ENCODE measurements at regions not wholly inside any gene's neighbourhood (a gene's known extent, or its start where the extent isn't known, plus 50 kb on each side); places are given as distances from the start of the nearest gene placed in this dataset.

DNA sequence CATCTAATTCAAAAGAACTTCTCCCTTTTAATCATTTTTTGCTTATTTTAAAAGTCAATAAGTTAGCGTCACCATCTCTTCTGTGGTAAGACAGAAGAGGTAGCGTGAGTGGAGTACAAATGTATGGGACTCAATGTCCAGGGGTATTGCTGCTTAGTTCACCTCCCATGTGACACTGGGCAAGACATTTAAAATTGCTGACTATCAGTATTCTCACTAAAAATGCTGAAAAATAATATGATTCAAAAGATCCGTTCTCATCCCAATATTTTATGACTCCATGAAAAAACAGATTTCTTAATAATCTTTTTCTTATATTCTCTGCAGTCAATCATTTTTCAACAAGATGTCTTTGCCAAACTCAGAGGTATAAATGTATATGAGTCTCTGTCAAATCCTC lies 68.1 kb upstream of the LRRC4C start:
- Histone ChIP-seq H3K4me3 (replicated peaks; ENCODE audit: insufficient read depth, low read length) (no peak overlapping the region), H3K27me3 (ENCODE audit: insufficient read depth, poor library complexity, severe bottlenecking) (no peaks in the 10 kb centered on the region), H3K27ac (replicated peaks) (no peak overlapping the region)
- no peak for TF ChIP-seq GABPA (IDR thresholded peaks at IDR 0.05; ENCODE audit: low read depth)
- TF ChIP-seq POLR2AphosphoS5 (IDR thresholded peaks at IDR 0.05; ENCODE audit: low read depth) = no peak
- TF ChIP-seq, protein P1, sequence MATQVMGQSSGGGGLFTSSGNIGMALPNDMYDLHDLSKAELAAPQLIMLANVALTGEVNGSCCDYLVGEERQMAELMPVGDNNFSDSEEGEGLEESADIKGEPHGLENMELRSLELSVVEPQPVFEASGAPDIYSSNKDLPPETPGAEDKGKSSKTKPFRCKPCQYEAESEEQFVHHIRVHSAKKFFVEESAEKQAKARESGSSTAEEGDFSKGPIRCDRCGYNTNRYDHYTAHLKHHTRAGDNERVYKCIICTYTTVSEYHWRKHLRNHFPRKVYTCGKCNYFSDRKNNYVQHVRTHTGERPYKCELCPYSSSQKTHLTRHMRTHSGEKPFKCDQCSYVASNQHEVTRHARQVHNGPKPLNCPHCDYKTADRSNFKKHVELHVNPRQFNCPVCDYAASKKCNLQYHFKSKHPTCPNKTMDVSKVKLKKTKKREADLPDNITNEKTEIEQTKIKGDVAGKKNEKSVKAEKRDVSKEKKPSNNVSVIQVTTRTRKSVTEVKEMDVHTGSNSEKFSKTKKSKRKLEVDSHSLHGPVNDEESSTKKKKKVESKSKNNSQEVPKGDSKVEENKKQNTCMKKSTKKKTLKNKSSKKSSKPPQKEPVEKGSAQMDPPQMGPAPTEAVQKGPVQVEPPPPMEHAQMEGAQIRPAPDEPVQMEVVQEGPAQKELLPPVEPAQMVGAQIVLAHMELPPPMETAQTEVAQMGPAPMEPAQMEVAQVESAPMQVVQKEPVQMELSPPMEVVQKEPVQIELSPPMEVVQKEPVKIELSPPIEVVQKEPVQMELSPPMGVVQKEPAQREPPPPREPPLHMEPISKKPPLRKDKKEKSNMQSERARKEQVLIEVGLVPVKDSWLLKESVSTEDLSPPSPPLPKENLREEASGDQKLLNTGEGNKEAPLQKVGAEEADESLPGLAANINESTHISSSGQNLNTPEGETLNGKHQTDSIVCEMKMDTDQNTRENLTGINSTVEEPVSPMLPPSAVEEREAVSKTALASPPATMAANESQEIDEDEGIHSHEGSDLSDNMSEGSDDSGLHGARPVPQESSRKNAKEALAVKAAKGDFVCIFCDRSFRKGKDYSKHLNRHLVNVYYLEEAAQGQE (IDR thresholded peaks at IDR 0.05; ENCODE audit: insufficient replicate concordance, low read depth) = no peak
- TF ChIP-seq SPI1 (IDR thresholded peaks at IDR 0.05; ENCODE audit: borderline replicate concordance, low read depth) = no peak
- TF ChIP-seq, protein P2, sequence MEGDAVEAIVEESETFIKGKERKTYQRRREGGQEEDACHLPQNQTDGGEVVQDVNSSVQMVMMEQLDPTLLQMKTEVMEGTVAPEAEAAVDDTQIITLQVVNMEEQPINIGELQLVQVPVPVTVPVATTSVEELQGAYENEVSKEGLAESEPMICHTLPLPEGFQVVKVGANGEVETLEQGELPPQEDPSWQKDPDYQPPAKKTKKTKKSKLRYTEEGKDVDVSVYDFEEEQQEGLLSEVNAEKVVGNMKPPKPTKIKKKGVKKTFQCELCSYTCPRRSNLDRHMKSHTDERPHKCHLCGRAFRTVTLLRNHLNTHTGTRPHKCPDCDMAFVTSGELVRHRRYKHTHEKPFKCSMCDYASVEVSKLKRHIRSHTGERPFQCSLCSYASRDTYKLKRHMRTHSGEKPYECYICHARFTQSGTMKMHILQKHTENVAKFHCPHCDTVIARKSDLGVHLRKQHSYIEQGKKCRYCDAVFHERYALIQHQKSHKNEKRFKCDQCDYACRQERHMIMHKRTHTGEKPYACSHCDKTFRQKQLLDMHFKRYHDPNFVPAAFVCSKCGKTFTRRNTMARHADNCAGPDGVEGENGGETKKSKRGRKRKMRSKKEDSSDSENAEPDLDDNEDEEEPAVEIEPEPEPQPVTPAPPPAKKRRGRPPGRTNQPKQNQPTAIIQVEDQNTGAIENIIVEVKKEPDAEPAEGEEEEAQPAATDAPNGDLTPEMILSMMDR (IDR thresholded peaks at IDR 0.05; ENCODE audit: insufficient read depth, low read length) = no peak
- no peak for DNase-seq (ENCODE audit: low read depth in 1 of 2, low spot score in 1 of 2)

DNA sequence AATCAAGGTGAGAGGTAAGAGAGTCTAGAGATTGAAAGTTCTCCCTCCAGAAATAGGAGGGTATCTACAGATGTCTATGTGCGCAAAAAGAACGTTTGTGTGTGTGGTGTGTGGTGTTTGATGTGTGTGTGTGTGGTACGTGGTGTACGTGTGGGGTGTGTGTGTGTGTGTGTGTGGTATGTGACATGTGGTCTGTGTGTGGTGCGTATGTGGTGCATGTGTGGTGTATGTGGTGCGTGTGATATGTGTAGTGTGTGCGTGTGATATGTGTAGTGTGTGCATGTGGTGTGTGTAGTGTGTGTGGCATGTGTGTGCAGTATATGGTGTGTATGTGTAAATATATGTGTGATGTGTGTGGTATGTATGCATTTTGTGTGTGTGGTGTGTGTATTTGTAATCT lies 73.0 kb upstream of the LRRC4C start:
- DNase-seq (ENCODE audit: low read depth in 1 of 2, low spot score in 1 of 2) = no peak
- H3K4me3 ChIP-seq (replicated peaks; ENCODE audit: insufficient read depth, low read length) = no peak overlapping the region
- H3K27ac ChIP-seq (replicated peaks) = no peak overlapping the region
- H3K27me3 ChIP-seq (ENCODE audit: insufficient read depth, poor library complexity, severe bottlenecking) = no peaks in the 10 kb centered on the region
- TF ChIP-seq POLR2AphosphoS5 (IDR thresholded peaks at IDR 0.05; ENCODE audit: low read depth) (no peak), SPI1 (IDR thresholded peaks at IDR 0.05; ENCODE audit: borderline replicate concordance, low read depth) (no peak), GABPA (IDR thresholded peaks at IDR 0.05; ENCODE audit: low read depth) (no peak)
- TF ChIP-seq, protein P1 (IDR thresholded peaks at IDR 0.05; ENCODE audit: insufficient replicate concordance, low read depth) = no peak
- TF ChIP-seq, protein P2 (IDR thresholded peaks at IDR 0.05; ENCODE audit: insufficient read depth, low read length) = no peak

DNA sequence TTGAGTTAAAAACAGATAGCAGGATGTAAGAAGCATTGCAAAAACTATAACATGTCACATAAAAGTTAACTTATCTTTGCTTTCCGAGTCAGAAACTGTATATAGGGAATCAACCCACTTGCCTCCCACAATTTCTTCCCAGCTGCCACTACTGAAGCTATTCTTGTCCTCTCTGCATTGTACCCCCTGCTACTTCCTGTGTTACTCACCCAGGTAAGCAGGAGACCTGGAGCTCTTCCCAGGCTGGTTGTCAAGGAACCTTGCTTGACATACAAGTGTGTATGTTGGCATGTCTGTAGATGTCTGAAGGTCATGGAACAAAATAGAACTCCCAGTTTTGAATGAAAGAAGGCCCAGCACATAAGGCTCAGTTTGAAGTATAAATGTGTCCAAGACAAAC lies 74.3 kb upstream of the LRRC4C start:
- Histone ChIP-seq H3K27me3 (ENCODE audit: insufficient read depth, poor library complexity, severe bottlenecking) (no peaks in the 10 kb centered on the region), H3K27ac (replicated peaks) (no peak overlapping the region), H3K4me3 (replicated peaks; ENCODE audit: insufficient read depth, low read length) (no peak overlapping the region)
- no peak for DNase-seq (ENCODE audit: low read depth in 1 of 2, low spot score in 1 of 2)
- TF ChIP-seq, protein P1 (IDR thresholded peaks at IDR 0.05; ENCODE audit: insufficient replicate concordance, low read depth) = no peak
- TF ChIP-seq GABPA (IDR thresholded peaks at IDR 0.05; ENCODE audit: low read depth) = no peak
- no peak for TF ChIP-seq SPI1 (IDR thresholded peaks at IDR 0.05; ENCODE audit: borderline replicate concordance, low read depth)
- TF ChIP-seq POLR2AphosphoS5 (IDR thresholded peaks at IDR 0.05; ENCODE audit: low read depth) = no peak
- TF ChIP-seq, protein P2 (IDR thresholded peaks at IDR 0.05; ENCODE audit: insufficient read depth, low read length) = no peak
